ENCODE measurements at regions not wholly inside any gene's neighbourhood (a gene's known extent, or its start where the extent isn't known, plus 50 kb on each side); places are given as distances from the start of the nearest gene placed in this dataset.

GRCh38 chr18:39031647-39032046 lies 1466.0 kb upstream of the CELF4 start:
- FAIRE-seq, result no peak
- Histone ChIP-seq H4K20me1 (replicated peaks; ENCODE audit: control insufficient read depth, extremely low read depth, insufficient read depth, low read length) (no peaks in the 10 kb centered on the region), H3K9ac (replicated peaks; ENCODE audit: extremely low read depth, insufficient read depth, low read length) (no peak overlapping the region), H3K36me3 (ENCODE audit: control insufficient read depth in 2 of 2, extremely low read depth in 1 of 2, insufficient read depth in 2 of 2, low read length in 2 of 2) (no peaks in the 10 kb centered on the region), H3K9me3 (replicated peaks; ENCODE audit: control insufficient read depth, insufficient read depth, low read length) (no peaks in the 10 kb centered on the region), H2AFZ (ENCODE audit: low read depth, low read length) (no peak overlapping the region), H3K4me3 (replicated peaks in 1 of 3; ENCODE audit: insufficient read depth in 1 of 3, low read depth in 1 of 3, low read length in 3 of 3) (no peak overlapping the region), H3K4me2 (ENCODE audit: insufficient read depth, low read length) (no peak overlapping the region), H3K4me1 (ENCODE audit: control insufficient read depth, extremely low read depth, insufficient read depth, low read length) (no peaks in the 10 kb centered on the region), H3K27me3 (ENCODE audit: control insufficient read depth in 2 of 2, insufficient read depth in 2 of 2, low read length in 2 of 2) (no peaks in the 10 kb centered on the region), H3K27ac (ENCODE audit: insufficient read depth, low read depth, low read length) (no peak overlapping the region), H3K9me1 (replicated peaks; ENCODE audit: control insufficient read depth, extremely low read depth, insufficient read depth, low read length) (no peaks in the 10 kb centered on the region), H3K79me2 (ENCODE audit: control insufficient read depth, insufficient read depth, low read length) (no peaks in the 10 kb centered on the region)
- DNase-seq (ENCODE audit: low read depth, low spot score), result no peak
- BruUV-seq (replicated peaks), result no TSS peak
- CTCF ChIA-PET, result no interaction called here
- intact Hi-C loops (cut with micrococcal nuclease), result no loop called here
- POLR2A ChIA-PET, result no interaction called here
- TF ChIP-seq MYC (IDR thresholded peaks at IDR 0.05; ENCODE audit: low read depth, low read length) (no peak), MAX (IDR thresholded peaks at IDR 0.05; ENCODE audit: insufficient read depth, insufficient read length) (no peak), JUN (IDR thresholded peaks at IDR 0.05; ENCODE audit: borderline replicate concordance, insufficient read depth, insufficient read length, low read depth) (no peak), POLR2AphosphoS5 (IDR thresholded peaks at IDR 0.05; ENCODE audit: insufficient read depth, low read depth, low read length) (no peak), FOS (IDR thresholded peaks at IDR 0.05; ENCODE audit: borderline replicate concordance, insufficient read depth, low read length) (no peak)
- dilution Hi-C loops (cut with MboI; ENCODE audit: extremely low pct_ligation_motif_present, low sequenced_read_pairs), result no loop called here

- Histone ChIP-seq H3K4me3 (replicated peaks in 1 of 3; ENCODE audit: insufficient read depth in 1 of 3, low read depth in 1 of 3, low read length in 3 of 3) (no peak overlapping the region), H4K20me1 (replicated peaks; ENCODE audit: control insufficient read depth, extremely low read depth, insufficient read depth, low read length) (no peaks in the 10 kb centered on the region), H3K9me1 (replicated peaks; ENCODE audit: control insufficient read depth, extremely low read depth, insufficient read depth, low read length) (no peaks in the 10 kb centered on the region), H3K27me3 (ENCODE audit: control insufficient read depth in 2 of 2, insufficient read depth in 2 of 2, low read length in 2 of 2) (no peaks in the 10 kb centered on the region), H3K36me3 (ENCODE audit: control insufficient read depth in 2 of 2, extremely low read depth in 1 of 2, insufficient read depth in 2 of 2, low read length in 2 of 2) (no peaks in the 10 kb centered on the region), H3K9me3 (replicated peaks; ENCODE audit: control insufficient read depth, insufficient read depth, low read length) (no peaks in the 10 kb centered on the region), H3K79me2 (ENCODE audit: control insufficient read depth, insufficient read depth, low read length) (no peaks in the 10 kb centered on the region), H3K9ac (replicated peaks; ENCODE audit: extremely low read depth, insufficient read depth, low read length) (no peak overlapping the region), H3K4me1 (ENCODE audit: control insufficient read depth, extremely low read depth, insufficient read depth, low read length) (no peaks in the 10 kb centered on the region), H3K4me2 (ENCODE audit: insufficient read depth, low read length) (no peak overlapping the region), H2AFZ (ENCODE audit: low read depth, low read length) (no peak overlapping the region), H3K27ac (ENCODE audit: insufficient read depth, low read depth, low read length) (no peak overlapping the region)
- dilution Hi-C loops (cut with MboI; ENCODE audit: extremely low pct_ligation_motif_present, low sequenced_read_pairs), result no loop called here
- BruUV-seq (replicated peaks), result no TSS peak
- CTCF ChIA-PET, result interaction anchor here (0.9 kb wide), 1 partner anchor 132 kb away, joined by 4 read pairs; no protein-coding TSS in a partner anchor
- no peak for TF ChIP-seq CTCF (IDR thresholded peaks at IDR 0.05; ENCODE audit: extremely low read depth in 1 of 2, insufficient read depth in 1 of 2, low read depth in 1 of 2, low read length in 2 of 2)
- TF ChIP-seq MAX (IDR thresholded peaks at IDR 0.05; ENCODE audit: insufficient read depth, insufficient read length), result no peak
- no peak for TF ChIP-seq MYC (IDR thresholded peaks at IDR 0.05; ENCODE audit: low read depth, low read length)
- no peak for TF ChIP-seq POLR2AphosphoS5 (IDR thresholded peaks at IDR 0.05; ENCODE audit: insufficient read depth, low read depth, low read length)
- no peak for TF ChIP-seq JUN (IDR thresholded peaks at IDR 0.05; ENCODE audit: borderline replicate concordance, insufficient read depth, insufficient read length, low read depth)
- TF ChIP-seq FOS (IDR thresholded peaks at IDR 0.05; ENCODE audit: borderline replicate concordance, insufficient read depth, low read length), result no peak
- no peak for TF ChIP-seq EZH2 (IDR thresholded peaks at IDR 0.05; ENCODE audit: borderline replicate concordance, low read depth, low read length, severe bottlenecking)
- TF ChIP-seq GATA2 (IDR thresholded peaks at IDR 0.05; ENCODE audit: insufficient read depth, insufficient read length, low read depth, low read length), result no peak
- TF ChIP-seq POLR2A (IDR thresholded peaks at IDR 0.05; ENCODE audit: low read depth, low read length), result no peak
- FAIRE-seq (no peak), DNase-seq (ENCODE audit: low read depth, low spot score) (no peak)
- POLR2A ChIA-PET, result no interaction called here
- intact Hi-C loops (cut with micrococcal nuclease), result no loop called here
Observed at GRCh38 chr18:39030124-39030655, 1464.6 kb upstream of the CELF4 start.

Measured in endothelial cell of umbilical vein (primary cell).